Esophagus muscularis mucosa (tissue), 4 donors: ENCODE measurements at regions not wholly inside any gene's neighbourhood (a gene's known extent, or its start where the extent isn't known, plus 50 kb on each side); places are given as distances from the start of the nearest gene placed in this dataset.

Experiments used
- DNase-seq: peaks from one replicate; pipeline ENCODE4 v3.0.0-alpha.2; 2017; ENCODE audit errors: extremely low spot score
- H3K27ac ChIP-seq, 4 donors: fragments of 200-600 bp; sonication (generic); replicated peaks in 1 of 4; 1 replicate in 3 of 4; 2 replicates in 1 of 4; pipeline ENCODE4 v1.5.1; 2016 to 2019; ENCODE audit warnings: mild to moderate bottlenecking in 1 of 4
- H3K27me3 ChIP-seq, 4 donors: fragments of 200-600 bp; sonication (generic); one replicate each; pipeline versions ENCODE4 v1.5.1 to v1.6.0; 2016 to 2019
- H3K36me3 ChIP-seq, 4 donors: fragments of 200-600 bp; sonication (generic); one replicate each; pipeline ENCODE4 v1.5.1; 2016 to 2019
- H3K4me1 ChIP-seq, 4 donors: fragments of 200-600 bp; sonication (generic); one replicate each; pipeline ENCODE4 v1.5.1; 2016 to 2019
- H3K4me3 ChIP-seq, 4 donors: fragments of 200-600 bp; sonication (generic); 1 replicate in 2 of 4; 2 replicates in 2 of 4; pipeline ENCODE4 v1.5.1; 2016 to 2019; ENCODE audit warnings: mild to moderate bottlenecking in 4 of 4, moderate library complexity in 1 of 4
- H3K9me3 ChIP-seq, 4 donors: fragments of 200-600 bp; sonication (generic); 1 replicate in 3 of 4; 2 replicates in 1 of 4; pipeline ENCODE4 v1.5.1; 2016 to 2019
- EP300 ChIP-seq: sonication (generic); formaldehyde crosslinking; IDR thresholded peaks from one replicate; pipeline ENCODE4 v1.6.1; 2017; ENCODE audit warnings: antibody characterized with exemption
- POLR2A ChIP-seq: fragments of 450-650 bp; IDR thresholded peaks from one replicate; pipeline ENCODE4 v1.6.1; 2017; ENCODE audit warnings: antibody characterized with exemption, moderate library complexity, mild to moderate bottlenecking, low read depth
- POLR2AphosphoS5 ChIP-seq, 2 donors: sonication (generic); formaldehyde crosslinking; IDR thresholded peaks; one replicate each; pipeline ENCODE4 v1.6.1; 2017; ENCODE audit warnings: antibody characterized with exemption in 2 of 2
- WGBS: methylation state at CpG from one replicate; pipeline ENCODE4 v1.1.5; 2018; 5-methylcytosine and 5-hydroxymethylcytosine counted together
- intact Hi-C: fragments of 100-400 bp; cut with DNase I; formaldehyde crosslinking; loops from one replicate; pipeline ENCODE4 v1.15.1; 2023
- TF ChIP-seq, protein P1 (sequence below), 3 experiments: fragments of 200-600 bp in 2 of 3; fragments of 450-650 bp in 1 of 3; sonication (generic) in 2 of 3; IDR thresholded peaks; one replicate each; pipeline ENCODE4 v1.5.1; 2017 to 2019; ENCODE audit warnings: antibody characterized with exemption in 3 of 3, mild to moderate bottlenecking in 2 of 3, moderate library complexity in 1 of 3

DNA sequence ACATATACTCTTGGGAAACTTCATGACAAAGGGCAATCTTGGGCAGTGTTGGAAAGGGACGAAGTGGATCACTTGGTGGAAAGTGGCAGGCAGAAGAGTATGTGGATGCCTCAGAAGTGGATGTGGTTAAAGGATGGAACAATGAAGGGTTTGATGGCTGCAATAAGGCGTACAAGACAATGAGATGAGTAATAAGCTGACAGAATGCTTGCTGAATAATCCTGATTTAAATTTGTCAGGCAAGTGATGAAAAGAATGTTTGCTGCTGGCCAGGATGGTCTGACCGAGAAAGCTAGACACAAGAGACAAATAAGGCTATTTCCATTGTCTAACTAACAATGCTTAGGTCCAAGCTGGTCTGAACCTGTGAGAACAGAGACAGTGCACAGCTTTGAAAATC lies 61.6 kb upstream of the CEP85L start:
- H3K4me3 ChIP-seq: no peak overlapping the region
- H3K4me1 ChIP-seq: peaks cover 13 to 22% (median 17%) of the 10 kb centered on the region in 4 donors
- TF ChIP-seq POLR2AphosphoS5 (IDR thresholded peaks at IDR 0.05): no peak
- TF ChIP-seq POLR2A: no peak
- TF ChIP-seq EP300: no peak
- TF ChIP-seq, protein P1, sequence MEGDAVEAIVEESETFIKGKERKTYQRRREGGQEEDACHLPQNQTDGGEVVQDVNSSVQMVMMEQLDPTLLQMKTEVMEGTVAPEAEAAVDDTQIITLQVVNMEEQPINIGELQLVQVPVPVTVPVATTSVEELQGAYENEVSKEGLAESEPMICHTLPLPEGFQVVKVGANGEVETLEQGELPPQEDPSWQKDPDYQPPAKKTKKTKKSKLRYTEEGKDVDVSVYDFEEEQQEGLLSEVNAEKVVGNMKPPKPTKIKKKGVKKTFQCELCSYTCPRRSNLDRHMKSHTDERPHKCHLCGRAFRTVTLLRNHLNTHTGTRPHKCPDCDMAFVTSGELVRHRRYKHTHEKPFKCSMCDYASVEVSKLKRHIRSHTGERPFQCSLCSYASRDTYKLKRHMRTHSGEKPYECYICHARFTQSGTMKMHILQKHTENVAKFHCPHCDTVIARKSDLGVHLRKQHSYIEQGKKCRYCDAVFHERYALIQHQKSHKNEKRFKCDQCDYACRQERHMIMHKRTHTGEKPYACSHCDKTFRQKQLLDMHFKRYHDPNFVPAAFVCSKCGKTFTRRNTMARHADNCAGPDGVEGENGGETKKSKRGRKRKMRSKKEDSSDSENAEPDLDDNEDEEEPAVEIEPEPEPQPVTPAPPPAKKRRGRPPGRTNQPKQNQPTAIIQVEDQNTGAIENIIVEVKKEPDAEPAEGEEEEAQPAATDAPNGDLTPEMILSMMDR (IDR thresholded peaks at IDR 0.05): no peak
- no peaks in the 10 kb centered on the region for H3K27me3 ChIP-seq
- H3K9me3 ChIP-seq: no peaks in the 10 kb centered on the region
- intact Hi-C loops: no loop called here
- H3K36me3 ChIP-seq: no peaks in the 10 kb centered on the region
- no peak for DNase-seq
- no peak overlapping the region for H3K27ac ChIP-seq
- 54% methylated on average over 3 of the region's 3 CpGs for WGBS

DNA sequence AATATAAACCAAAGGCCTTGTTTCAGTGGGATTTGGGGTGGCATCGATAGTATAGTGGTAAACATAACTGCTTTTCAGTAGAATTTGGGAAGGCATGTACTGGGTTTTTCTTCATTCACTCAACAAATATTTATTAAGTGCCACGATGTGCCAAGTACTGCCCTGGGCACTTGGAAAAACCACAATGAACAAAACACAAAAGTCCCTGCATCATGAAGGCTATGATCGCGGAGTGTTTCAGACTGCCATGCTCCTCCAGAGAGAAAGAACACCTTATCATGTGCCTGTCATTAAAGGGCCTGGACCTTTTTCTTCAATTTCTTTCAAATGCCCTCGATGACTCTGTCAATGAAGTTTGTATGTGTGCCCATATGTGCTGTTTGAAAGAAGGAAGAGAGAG lies 59.2 kb upstream of the CEP85L start:
- TF ChIP-seq POLR2A (no peak), POLR2AphosphoS5 (IDR thresholded peaks at IDR 0.05) (no peak), EP300 (no peak)
- TF ChIP-seq, protein P1 (IDR thresholded peaks at IDR 0.05): no peak
- Histone ChIP-seq H3K27me3 (no peaks in the 10 kb centered on the region), H3K27ac (no peak overlapping the region), H3K4me1 (peaks cover 13 to 37% (median 28%) of the 10 kb centered on the region in 4 donors), H3K9me3 (no peaks in the 10 kb centered on the region), H3K36me3 (no peaks in the 10 kb centered on the region), H3K4me3 (no peak overlapping the region)
- 98% methylated on average over 5 of the region's 5 CpGs for WGBS
- no peak for DNase-seq
- intact Hi-C loops: no loop called here

DNA sequence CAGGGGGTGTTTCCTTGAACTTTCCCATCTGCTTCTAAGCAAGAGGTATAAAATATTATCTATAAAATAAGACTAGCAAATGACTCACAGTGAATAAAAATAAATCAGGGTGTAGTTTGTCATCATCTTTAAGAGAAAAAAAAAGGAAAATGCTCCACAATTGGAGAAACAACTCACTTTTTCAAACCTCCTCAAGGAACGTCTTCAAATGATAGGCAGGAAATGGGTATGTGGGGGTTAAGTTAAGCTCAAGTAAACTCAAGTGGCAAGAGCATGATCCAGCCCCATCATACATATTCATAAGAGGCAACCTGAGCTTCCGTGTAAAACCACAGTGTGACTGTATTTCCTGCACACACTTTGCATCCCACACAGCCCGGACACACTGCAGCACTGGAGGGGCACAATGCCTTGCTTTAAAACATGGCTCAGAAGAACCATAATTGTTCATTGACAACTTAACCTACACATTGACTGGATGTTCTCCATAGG lies 58.5 kb upstream of the CEP85L start:
- no peaks in the 10 kb centered on the region for H3K36me3 ChIP-seq
- WGBS: 35% methylated on average over 3 of the region's 3 CpGs
- H3K4me1 ChIP-seq: peaks cover 13 to 44% (median 33%) of the 10 kb centered on the region in 4 donors
- peak overlapping the region in 3 of 4 donors; percentile 55 to 57 (median 57) for H3K27ac ChIP-seq
- peak overlapping the region; percentile 41 to 52 (median 44) for H3K4me3 ChIP-seq
- no peaks in the 10 kb centered on the region for H3K9me3 ChIP-seq
- intact Hi-C loops: loop anchor here (5.0 kb wide), 1 partner anchor 58 kb away; the partner anchor contains the start of gene CEP85L
- TF ChIP-seq POLR2A (no peak), POLR2AphosphoS5 (IDR thresholded peaks at IDR 0.05) (no peak), EP300 (no peak)
- TF ChIP-seq, protein P1 (IDR thresholded peaks at IDR 0.05): no peak
- DNase-seq: no peak
- H3K27me3 ChIP-seq: no peaks in the 10 kb centered on the region

DNA sequence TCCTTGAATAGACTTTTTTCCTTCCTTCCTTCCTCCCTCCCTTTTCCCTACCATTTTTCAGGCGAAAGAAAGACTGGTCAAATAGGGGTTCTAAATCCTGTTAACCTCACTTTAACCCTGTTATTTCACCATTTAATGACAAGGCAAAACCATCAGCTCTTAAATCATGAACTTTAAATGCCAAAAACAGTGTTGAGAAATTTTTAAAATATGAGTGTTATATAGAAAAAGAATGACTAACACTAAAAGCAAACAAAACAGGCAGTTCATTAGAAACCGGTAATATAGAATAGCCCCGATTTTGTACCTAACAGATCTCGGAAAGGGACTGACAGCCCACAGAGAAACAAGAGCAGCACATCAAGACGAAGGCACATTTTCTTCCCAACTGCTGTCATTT lies 57.4 kb upstream of the CEP85L start:
- Histone ChIP-seq H3K36me3 (no peaks in the 10 kb centered on the region), H3K9me3 (no peaks in the 10 kb centered on the region), H3K4me1 (peaks cover 13 to 46% (median 33%) of the 10 kb centered on the region in 4 donors), H3K27me3 (no peaks in the 10 kb centered on the region), H3K27ac (peak overlapping the region; percentile 55 to 59 (median 57)), H3K4me3 (peak overlapping the region; percentile 41 to 52 (median 44))
- intact Hi-C loops: loop anchor here (5.0 kb wide), 1 partner anchor 56 kb away; the partner anchor contains the start of gene CEP85L
- no peak for DNase-seq
- no peak for TF ChIP-seq POLR2AphosphoS5 (IDR thresholded peaks at IDR 0.05)
- no peak for TF ChIP-seq POLR2A
- no peak for TF ChIP-seq EP300
- TF ChIP-seq, protein P1 (IDR thresholded peaks at IDR 0.05): no peak
- 29% methylated on average over 5 of the region's 5 CpGs for WGBS

GRCh38 chr6:118708055-118708454 lies 56.7 kb upstream of the CEP85L start:
- H3K4me3 ChIP-seq: no peak overlapping the region
- H3K9me3 ChIP-seq: no peaks in the 10 kb centered on the region
- no peaks in the 10 kb centered on the region for H3K27me3 ChIP-seq
- TF ChIP-seq EP300 (no peak), POLR2A (no peak), POLR2AphosphoS5 (IDR thresholded peaks at IDR 0.05) (no peak)
- TF ChIP-seq, protein P1 (IDR thresholded peaks at IDR 0.05): no peak
- 98% methylated on average over 3 of the region's 3 CpGs for WGBS
- intact Hi-C loops: loop anchor here (5.0 kb wide), 1 partner anchor 56 kb away; the partner anchor contains the start of gene CEP85L
- H3K36me3 ChIP-seq: no peaks in the 10 kb centered on the region
- H3K4me1 ChIP-seq: peaks cover 13 to 46% (median 33%) of the 10 kb centered on the region in 4 donors
- peak overlapping the region in 1 of 4 donors; percentile 59 for H3K27ac ChIP-seq
- no peak for DNase-seq
